HEK293 (cell line): ENCODE measurements at regions not wholly inside any gene's neighbourhood (a gene's known extent, or its start where the extent isn't known, plus 50 kb on each side); places are given as distances from the start of the nearest gene placed in this dataset.

ENCODE experiments used
- CTCF ChIA-PET: fragments of 350-600 bp; formaldehyde crosslinking; extraction: SDS; loops from one replicate; lab custom pipeline; 2021; ENCODE audit warnings: antibody characterized with exemption; lab: Yijun Ruan, JAX
- POLR2A ChIA-PET: fragments of 300-600 bp; formaldehyde crosslinking; extraction: SDS; loops from one replicate; lab custom pipeline; 2020; ENCODE audit warnings: antibody characterized with exemption, inconsistent platforms; lab: Yijun Ruan, JAX
- H3K27ac ChIP-seq: fragments of 200-500 bp; sonication (Bioruptor generic); 2 replicates; pipeline ENCODE4 v1.5.1; 2014; ENCODE audit warnings: low read depth, low read length, control low read depth, inconsistent platforms; ENCODE audit errors: extremely low read depth
- H3K36me3 ChIP-seq, 2 experiments: fragments of 200-500 bp in 1 of 2; sonication (Bioruptor generic) in 1 of 2; 1 replicate in 1 of 2; 2 replicates in 1 of 2; pipeline ENCODE4 v1.5.1; 2014 to 2017; ENCODE audit warnings: inconsistent platforms in 2 of 2, low read length in 2 of 2; ENCODE audit not compliant: control insufficient read depth in 2 of 2, insufficient read depth in 1 of 2
- H3K4me1 ChIP-seq: fragments of 200-500 bp; sonication (Bioruptor generic); 2 replicates; pipeline ENCODE4 v1.5.1; 2014; ENCODE audit warnings: mild to moderate bottlenecking, low read length, inconsistent platforms; ENCODE audit not compliant: control insufficient read depth, insufficient read depth
- H3K4me3 ChIP-seq: 2 replicates; pipeline ENCODE4 v1.5.1; 2011; ENCODE audit warnings: low read depth, mild to moderate bottlenecking, control low read depth, low read length, moderate library complexity
- H3K9me3 ChIP-seq: fragments of 200-500 bp; sonication (Bioruptor generic); 2 replicates; pipeline ENCODE4 v1.5.1; 2014; ENCODE audit warnings: low read depth, low read length, inconsistent platforms; ENCODE audit not compliant: control insufficient read depth, insufficient read depth
- AEBP2 ChIP-seq: fragments of 450-650 bp; formaldehyde crosslinking; IDR thresholded peaks from 2 replicates; pipeline ENCODE4 v1.5.1; 2016; ENCODE audit warnings: missing biosample characterization, missing genetic modification characterization, borderline replicate concordance
- IKZF3 ChIP-seq: fragments of 450-650 bp; IDR thresholded peaks from 2 replicates; pipeline ENCODE4 v1.5.0; 2018; ENCODE audit warnings: missing biosample characterization, mild to moderate bottlenecking, missing genetic modification characterization, moderate library complexity
- SETDB1 ChIP-seq: IDR thresholded peaks from one replicate; pipeline ENCODE4 v1.6.1; 2017; ENCODE audit warnings: mild to moderate bottlenecking, low read length, moderate library complexity, mixed read lengths; ENCODE audit not compliant: insufficient read length
- ZBTB26 ChIP-seq: fragments of 450-650 bp; formaldehyde crosslinking; optimal IDR thresholded peaks from 2 replicates; pipeline ENCODE3; 2016; ENCODE audit warnings: missing biosample characterization, mild to moderate bottlenecking, missing genetic modification characterization
- ZFP37 ChIP-seq: fragments of 450-650 bp; formaldehyde crosslinking; IDR thresholded peaks from 2 replicates; pipeline ENCODE4 v1.5.1; 2016; ENCODE audit warnings: missing biosample characterization, missing genetic modification characterization
- ZNF132 ChIP-seq: fragments of 450-650 bp; formaldehyde crosslinking; IDR thresholded peaks from 2 replicates; pipeline ENCODE4 v1.5.1; 2017; ENCODE audit warnings: missing biosample characterization, missing genetic modification characterization, borderline replicate concordance
- ZNF16 ChIP-seq: fragments of 450-650 bp; formaldehyde crosslinking; IDR thresholded peaks from 2 replicates; pipeline ENCODE4 v1.5.1; 2016; ENCODE audit warnings: low read depth, missing biosample characterization, missing genetic modification characterization
- ZNF202 ChIP-seq: fragments of 450-650 bp; formaldehyde crosslinking; IDR thresholded peaks from 2 replicates; pipeline ENCODE4 v1.5.1; 2016; ENCODE audit warnings: missing biosample characterization, missing genetic modification characterization, borderline replicate concordance
- ZNF311 ChIP-seq: fragments of 450-650 bp; formaldehyde crosslinking; IDR thresholded peaks from 2 replicates; pipeline ENCODE4 v1.5.1; 2017; ENCODE audit warnings: missing biosample characterization, missing genetic modification characterization, borderline replicate concordance
- ZNF362 ChIP-seq: fragments of 450-650 bp; formaldehyde crosslinking; IDR thresholded peaks from 2 replicates; pipeline ENCODE4 v1.5.1; 2016; ENCODE audit warnings: missing biosample characterization, missing genetic modification characterization
- ZNF366 ChIP-seq: fragments of 450-650 bp; formaldehyde crosslinking; conservative IDR thresholded peaks from 2 replicates; pipeline ENCODE4 v1.5.1; 2016; ENCODE audit warnings: missing biosample characterization, missing genetic modification characterization
- ZNF394 ChIP-seq: fragments of 450-650 bp; formaldehyde crosslinking; IDR thresholded peaks from 2 replicates; pipeline ENCODE4 v1.5.1; 2016; ENCODE audit warnings: missing biosample characterization, missing genetic modification characterization, mild to moderate bottlenecking, moderate library complexity, borderline replicate concordance
- ZNF449 ChIP-seq: fragments of 450-650 bp; formaldehyde crosslinking; IDR thresholded peaks from 2 replicates; pipeline ENCODE4 v1.5.1; 2017; ENCODE audit warnings: missing biosample characterization, mild to moderate bottlenecking, missing genetic modification characterization, moderate library complexity
- ZNF555 ChIP-seq: fragments of 450-650 bp; formaldehyde crosslinking; conservative IDR thresholded peaks from 2 replicates; pipeline ENCODE4 v1.5.1; 2017; ENCODE audit warnings: missing biosample characterization, mild to moderate bottlenecking, missing genetic modification characterization, inconsistent platforms
- ZNF561 ChIP-seq: fragments of 450-650 bp; IDR thresholded peaks from 2 replicates; pipeline ENCODE4 v1.5.1; 2018; ENCODE audit warnings: missing biosample characterization, missing genetic modification characterization, borderline replicate concordance
- ZNF610 ChIP-seq: fragments of 450-650 bp; formaldehyde crosslinking; IDR thresholded peaks from 2 replicates; pipeline ENCODE4 v1.5.1; 2016; ENCODE audit warnings: missing biosample characterization, missing genetic modification characterization, borderline replicate concordance
- ZSCAN23 ChIP-seq: fragments of 450-650 bp; formaldehyde crosslinking; IDR thresholded peaks from 2 replicates; pipeline ENCODE4 v1.5.1; 2016; ENCODE audit warnings: missing biosample characterization, missing genetic modification characterization
- TF ChIP-seq, protein P1 (sequence below): fragments of 450-650 bp; formaldehyde crosslinking; IDR thresholded peaks from 2 replicates; pipeline ENCODE4 v1.5.0; 2017; ENCODE audit warnings: missing biosample characterization, missing genetic modification characterization, borderline replicate concordance
- TF ChIP-seq, protein P2 (sequence below): fragments of 450-650 bp; formaldehyde crosslinking; IDR thresholded peaks from 2 replicates; pipeline ENCODE4 v1.5.1; 2017; ENCODE audit warnings: missing biosample characterization, missing genetic modification characterization

DNA sequence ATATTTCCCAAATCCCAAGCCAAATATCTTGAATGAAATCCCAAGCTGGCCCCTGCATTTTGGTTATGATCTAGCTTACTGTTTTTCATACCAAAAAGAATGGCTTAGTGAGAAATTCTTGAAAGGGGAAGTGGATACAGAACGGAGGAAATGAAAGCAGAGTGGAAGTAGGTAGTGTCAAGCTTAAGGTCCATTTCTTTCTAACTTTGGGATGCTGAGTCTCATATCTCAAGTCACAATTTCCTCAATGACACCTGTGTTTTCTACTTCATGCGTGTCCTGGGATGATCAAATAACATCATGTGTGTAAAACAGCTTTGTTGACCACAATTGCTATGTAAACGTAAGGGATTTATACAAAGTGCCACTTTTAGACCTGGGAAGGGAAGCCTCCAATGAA lies 238.8 kb upstream of the SLC35B3 start:
- POLR2A ChIA-PET, result no interaction called here
- Histone ChIP-seq H3K9me3 (no peaks in the 10 kb centered on the region), H3K27ac (no peak overlapping the region), H3K4me3 (no peak overlapping the region), H3K4me1 (no peaks in the 10 kb centered on the region), H3K36me3 (no peaks in the 10 kb centered on the region)
- TF ChIP-seq ZSCAN23 (tag by site-specific recombination) (no peak), ZNF449 (no peak), ZNF202 (tag by site-specific recombination) (no peak), ZFP37 (tag by site-specific recombination) (no peak), ZNF610 (tag by site-specific recombination) (no peak), ZNF16 (tag by site-specific recombination) (no peak)
- TF ChIP-seq, protein P1, sequence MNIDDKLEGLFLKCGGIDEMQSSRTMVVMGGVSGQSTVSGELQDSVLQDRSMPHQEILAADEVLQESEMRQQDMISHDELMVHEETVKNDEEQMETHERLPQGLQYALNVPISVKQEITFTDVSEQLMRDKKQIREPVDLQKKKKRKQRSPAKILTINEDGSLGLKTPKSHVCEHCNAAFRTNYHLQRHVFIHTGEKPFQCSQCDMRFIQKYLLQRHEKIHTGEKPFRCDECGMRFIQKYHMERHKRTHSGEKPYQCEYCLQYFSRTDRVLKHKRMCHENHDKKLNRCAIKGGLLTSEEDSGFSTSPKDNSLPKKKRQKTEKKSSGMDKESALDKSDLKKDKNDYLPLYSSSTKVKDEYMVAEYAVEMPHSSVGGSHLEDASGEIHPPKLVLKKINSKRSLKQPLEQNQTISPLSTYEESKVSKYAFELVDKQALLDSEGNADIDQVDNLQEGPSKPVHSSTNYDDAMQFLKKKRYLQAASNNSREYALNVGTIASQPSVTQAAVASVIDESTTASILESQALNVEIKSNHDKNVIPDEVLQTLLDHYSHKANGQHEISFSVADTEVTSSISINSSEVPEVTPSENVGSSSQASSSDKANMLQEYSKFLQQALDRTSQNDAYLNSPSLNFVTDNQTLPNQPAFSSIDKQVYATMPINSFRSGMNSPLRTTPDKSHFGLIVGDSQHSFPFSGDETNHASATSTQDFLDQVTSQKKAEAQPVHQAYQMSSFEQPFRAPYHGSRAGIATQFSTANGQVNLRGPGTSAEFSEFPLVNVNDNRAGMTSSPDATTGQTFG (tag by site-specific recombination), result no peak
- CTCF ChIA-PET, result interaction anchor here (0.6 kb wide), 1 partner anchor 838 kb away, joined by 3 read pairs; no protein-coding TSS in a partner anchor

GRCh38 chr6:8672882-8673281 lies 237.5 kb upstream of the SLC35B3 start:
- Histone ChIP-seq H3K4me1 (no peaks in the 10 kb centered on the region), H3K9me3 (no peaks in the 10 kb centered on the region), H3K36me3 (no peaks in the 10 kb centered on the region), H3K27ac (no peak overlapping the region), H3K4me3 (no peak overlapping the region)
- TF ChIP-seq ZNF555, result no peak
- TF ChIP-seq ZNF132 (tag by site-specific recombination), result no peak
- no peak for TF ChIP-seq AEBP2 (tag by site-specific recombination)
- no peak for TF ChIP-seq ZBTB26
- no peak for TF ChIP-seq ZNF366
- TF ChIP-seq SETDB1, result no peak
- TF ChIP-seq ZNF561, result no peak
- no peak for TF ChIP-seq ZNF311
- no peak for TF ChIP-seq ZNF610 (tag by site-specific recombination)
- TF ChIP-seq ZNF362, result no peak
- TF ChIP-seq, protein P2, sequence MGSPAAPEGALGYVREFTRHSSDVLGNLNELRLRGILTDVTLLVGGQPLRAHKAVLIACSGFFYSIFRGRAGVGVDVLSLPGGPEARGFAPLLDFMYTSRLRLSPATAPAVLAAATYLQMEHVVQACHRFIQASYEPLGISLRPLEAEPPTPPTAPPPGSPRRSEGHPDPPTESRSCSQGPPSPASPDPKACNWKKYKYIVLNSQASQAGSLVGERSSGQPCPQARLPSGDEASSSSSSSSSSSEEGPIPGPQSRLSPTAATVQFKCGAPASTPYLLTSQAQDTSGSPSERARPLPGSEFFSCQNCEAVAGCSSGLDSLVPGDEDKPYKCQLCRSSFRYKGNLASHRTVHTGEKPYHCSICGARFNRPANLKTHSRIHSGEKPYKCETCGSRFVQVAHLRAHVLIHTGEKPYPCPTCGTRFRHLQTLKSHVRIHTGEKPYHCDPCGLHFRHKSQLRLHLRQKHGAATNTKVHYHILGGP, result no peak
- TF ChIP-seq ZNF394 (tag by site-specific recombination), result no peak
- no peak for TF ChIP-seq IKZF3 (tag by site-specific recombination)
- POLR2A ChIA-PET, result no interaction called here
- CTCF ChIA-PET, result no interaction called here
